ENCODE measurements at regions not wholly inside any gene's neighbourhood (a gene's known extent, or its start where the extent isn't known, plus 50 kb on each side); places are given as distances from the start of the nearest gene placed in this dataset.

DNA sequence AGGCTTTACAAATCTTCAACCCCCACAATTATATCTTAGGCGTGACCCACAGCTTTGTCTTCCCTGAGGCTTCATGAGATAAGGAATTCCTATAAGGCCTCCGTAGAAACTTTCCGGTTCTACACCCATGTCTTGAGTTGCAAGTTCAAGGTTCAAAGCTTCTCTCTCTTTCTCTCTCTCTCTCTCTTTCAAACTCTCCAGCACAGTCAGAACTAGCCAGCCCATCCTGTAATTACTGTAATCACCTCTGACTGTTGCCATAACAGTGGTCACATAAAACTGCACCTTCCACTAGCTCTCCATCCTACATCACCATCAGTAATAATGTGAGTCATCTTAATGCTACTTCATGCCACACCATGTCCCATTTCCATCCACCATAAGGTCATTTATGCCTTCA is 90.0 kb upstream of the NFASC start:
- TF ChIP-seq ERF (CRISPR knock-in tag; IDR thresholded peaks at IDR 0.05) (no peak), SP2 (IDR thresholded peaks at IDR 0.05; ENCODE audit: extremely low read depth, low read depth, low read length, poor library complexity, severe bottlenecking) (no peak), HSF4 (CRISPR knock-in tag; IDR thresholded peaks at IDR 0.05; ENCODE audit: borderline replicate concordance) (no peak), SIN3A (IDR thresholded peaks at IDR 0.05; ENCODE audit: borderline replicate concordance in 2 of 2, control insufficient read depth in 1 of 2, low read depth in 2 of 2, low read length in 2 of 2) (no peak), RFX5 (IDR thresholded peaks at IDR 0.05; ENCODE audit: low read depth, low read length) (no peak)
- TF ChIP-seq, protein P1, sequence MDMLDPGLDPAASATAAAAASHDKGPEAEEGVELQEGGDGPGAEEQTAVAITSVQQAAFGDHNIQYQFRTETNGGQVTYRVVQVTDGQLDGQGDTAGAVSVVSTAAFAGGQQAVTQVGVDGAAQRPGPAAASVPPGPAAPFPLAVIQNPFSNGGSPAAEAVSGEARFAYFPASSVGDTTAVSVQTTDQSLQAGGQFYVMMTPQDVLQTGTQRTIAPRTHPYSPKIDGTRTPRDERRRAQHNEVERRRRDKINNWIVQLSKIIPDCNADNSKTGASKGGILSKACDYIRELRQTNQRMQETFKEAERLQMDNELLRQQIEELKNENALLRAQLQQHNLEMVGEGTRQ (CRISPR knock-in tag; IDR thresholded peaks at IDR 0.05), result no peak
- TF ChIP-seq, protein P2, sequence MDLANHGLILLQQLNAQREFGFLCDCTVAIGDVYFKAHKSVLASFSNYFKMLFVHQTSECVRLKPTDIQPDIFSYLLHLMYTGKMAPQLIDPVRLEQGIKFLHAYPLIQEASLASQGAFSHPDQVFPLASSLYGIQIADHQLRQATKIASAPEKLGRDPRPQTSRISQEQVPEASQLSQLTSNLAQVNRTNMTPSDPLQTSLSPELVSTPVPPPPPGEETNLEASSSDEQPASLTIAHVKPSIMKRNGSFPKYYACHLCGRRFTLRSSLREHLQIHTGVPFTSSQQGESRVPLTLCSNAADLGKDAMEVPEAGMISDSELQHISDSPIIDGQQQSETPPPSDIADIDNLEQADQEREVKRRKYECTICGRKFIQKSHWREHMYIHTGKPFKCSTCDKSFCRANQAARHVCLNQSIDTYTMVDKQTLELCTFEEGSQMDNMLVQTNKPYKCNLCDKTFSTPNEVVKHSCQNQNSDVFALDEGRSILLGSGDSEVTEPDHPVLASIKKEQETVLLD (IDR thresholded peaks at IDR 0.05), result no peak
- TF ChIP-seq, protein P3, sequence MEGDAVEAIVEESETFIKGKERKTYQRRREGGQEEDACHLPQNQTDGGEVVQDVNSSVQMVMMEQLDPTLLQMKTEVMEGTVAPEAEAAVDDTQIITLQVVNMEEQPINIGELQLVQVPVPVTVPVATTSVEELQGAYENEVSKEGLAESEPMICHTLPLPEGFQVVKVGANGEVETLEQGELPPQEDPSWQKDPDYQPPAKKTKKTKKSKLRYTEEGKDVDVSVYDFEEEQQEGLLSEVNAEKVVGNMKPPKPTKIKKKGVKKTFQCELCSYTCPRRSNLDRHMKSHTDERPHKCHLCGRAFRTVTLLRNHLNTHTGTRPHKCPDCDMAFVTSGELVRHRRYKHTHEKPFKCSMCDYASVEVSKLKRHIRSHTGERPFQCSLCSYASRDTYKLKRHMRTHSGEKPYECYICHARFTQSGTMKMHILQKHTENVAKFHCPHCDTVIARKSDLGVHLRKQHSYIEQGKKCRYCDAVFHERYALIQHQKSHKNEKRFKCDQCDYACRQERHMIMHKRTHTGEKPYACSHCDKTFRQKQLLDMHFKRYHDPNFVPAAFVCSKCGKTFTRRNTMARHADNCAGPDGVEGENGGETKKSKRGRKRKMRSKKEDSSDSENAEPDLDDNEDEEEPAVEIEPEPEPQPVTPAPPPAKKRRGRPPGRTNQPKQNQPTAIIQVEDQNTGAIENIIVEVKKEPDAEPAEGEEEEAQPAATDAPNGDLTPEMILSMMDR (IDR thresholded peaks at IDR 0.05 in 2 of 3, conservative IDR thresholded peaks at IDR 0.05 in 1 of 3; ENCODE audit: insufficient read depth in 2 of 3, low read depth in 1 of 3, low read length in 3 of 3), result no peak
